GM18511 (cell line): ENCODE measurements at regions not wholly inside any gene's neighbourhood (a gene's known extent, or its start where the extent isn't known, plus 50 kb on each side); places are given as distances from the start of the nearest gene placed in this dataset.

Experiments
- ATAC-seq: cut with Tn5 transposase; IDR thresholded peaks from one replicate; pipeline ENCODE4 v1.9.1; 2021; ENCODE audit warnings: mild to moderate bottlenecking, moderate library complexity; ENCODE audit not compliant: unreplicated experiment

DNA sequence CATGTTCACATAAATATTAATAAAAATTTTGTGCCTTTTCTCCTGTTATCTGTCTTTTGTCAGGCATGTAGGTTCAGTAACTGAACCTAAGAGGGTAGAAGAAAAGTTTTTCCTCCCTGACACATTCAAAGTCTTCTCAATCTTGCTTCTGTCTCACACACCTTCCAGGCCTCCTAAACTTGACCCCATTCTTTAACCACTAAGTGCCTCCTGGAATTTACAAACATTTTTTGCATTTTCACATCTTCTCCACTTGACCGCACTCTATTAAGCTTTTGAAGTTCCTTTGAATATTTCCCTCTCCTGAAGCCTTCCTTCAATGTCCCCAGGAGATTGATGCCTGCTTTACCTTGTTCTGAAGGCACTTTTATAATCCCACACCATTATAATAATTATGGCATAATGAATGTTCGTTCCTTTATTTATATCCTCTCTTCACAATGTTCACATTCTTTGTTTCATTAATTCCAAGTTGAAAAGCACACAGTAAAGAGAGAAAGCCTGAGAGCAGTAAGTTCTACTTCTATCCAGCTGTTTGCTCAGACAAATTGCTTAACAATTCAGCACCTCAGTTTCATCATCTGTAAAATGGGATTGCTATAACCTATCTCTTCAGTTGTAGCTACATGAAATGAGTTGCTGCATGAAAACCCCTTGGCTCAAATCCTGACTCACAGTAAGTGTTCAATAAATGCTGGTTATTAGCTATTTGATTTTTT lies 184.8 kb upstream of the KLHL29 start:
- no peak for ATAC-seq

GRCh38 chr2:23200787-23201114 lies 184.2 kb upstream of the KLHL29 start:
- no peak for ATAC-seq

GRCh38 chr2:23203383-23203782 lies 181.6 kb upstream of the KLHL29 start:
- no peak for ATAC-seq

DNA sequence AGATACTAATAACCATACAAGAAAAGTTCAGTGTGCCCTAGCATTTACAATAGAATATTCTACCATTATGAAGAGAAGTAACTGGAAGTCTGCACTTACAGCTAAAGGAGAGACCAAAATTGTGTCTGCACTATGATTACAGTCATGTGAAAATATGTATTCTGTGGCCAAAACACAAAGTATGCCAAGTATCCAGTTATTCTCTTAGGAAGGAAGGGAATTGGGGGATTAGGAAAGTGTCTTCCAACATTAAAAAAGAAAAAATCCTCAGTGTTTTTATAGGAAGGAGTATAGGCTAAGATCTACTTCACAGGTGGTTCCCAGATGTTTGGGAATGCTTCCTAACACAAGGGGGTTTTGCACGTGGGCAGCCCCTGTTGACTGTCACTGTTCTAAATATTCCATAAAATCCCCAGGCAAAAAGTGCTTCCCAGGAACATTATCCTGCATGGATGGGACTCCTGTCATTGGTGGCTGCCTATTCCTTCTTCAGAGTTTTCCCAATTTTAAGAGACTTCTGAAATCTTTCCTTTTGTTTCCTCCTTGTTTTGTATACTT lies 180.2 kb upstream of the KLHL29 start:
- ATAC-seq, result no peak

- no peak for ATAC-seq
Measured at GRCh38 chr2:23206650-23207049, 178.3 kb upstream of the KLHL29 start.

- ATAC-seq, result no peak
Measured at GRCh38 chr2:23207871-23208270, 177.1 kb upstream of the KLHL29 start.

- ATAC-seq, result peak; percentile 2
Measured at GRCh38 chr2:23208339-23208738, 176.6 kb upstream of the KLHL29 start.

DNA sequence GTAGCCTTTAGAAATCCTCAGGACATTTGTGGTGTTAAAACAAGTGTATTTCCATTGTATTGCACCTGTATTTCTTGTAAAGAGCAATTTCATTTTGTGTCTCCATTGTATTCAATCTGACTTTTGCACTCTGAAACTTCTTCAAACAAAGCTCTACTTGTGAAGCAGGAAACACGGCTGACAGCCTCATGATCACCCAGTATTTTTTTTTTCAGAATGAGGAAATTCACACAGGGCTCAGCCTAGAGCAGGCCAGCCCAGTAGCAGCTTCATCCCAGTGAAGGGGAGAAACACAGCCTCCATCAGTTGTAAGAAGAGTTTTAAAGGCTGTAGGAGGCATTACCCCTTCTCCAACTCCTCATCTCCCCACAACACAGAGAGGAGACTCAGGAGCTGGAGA lies 175.9 kb upstream of the KLHL29 start:
- ATAC-seq, result peak; percentile 76

DNA sequence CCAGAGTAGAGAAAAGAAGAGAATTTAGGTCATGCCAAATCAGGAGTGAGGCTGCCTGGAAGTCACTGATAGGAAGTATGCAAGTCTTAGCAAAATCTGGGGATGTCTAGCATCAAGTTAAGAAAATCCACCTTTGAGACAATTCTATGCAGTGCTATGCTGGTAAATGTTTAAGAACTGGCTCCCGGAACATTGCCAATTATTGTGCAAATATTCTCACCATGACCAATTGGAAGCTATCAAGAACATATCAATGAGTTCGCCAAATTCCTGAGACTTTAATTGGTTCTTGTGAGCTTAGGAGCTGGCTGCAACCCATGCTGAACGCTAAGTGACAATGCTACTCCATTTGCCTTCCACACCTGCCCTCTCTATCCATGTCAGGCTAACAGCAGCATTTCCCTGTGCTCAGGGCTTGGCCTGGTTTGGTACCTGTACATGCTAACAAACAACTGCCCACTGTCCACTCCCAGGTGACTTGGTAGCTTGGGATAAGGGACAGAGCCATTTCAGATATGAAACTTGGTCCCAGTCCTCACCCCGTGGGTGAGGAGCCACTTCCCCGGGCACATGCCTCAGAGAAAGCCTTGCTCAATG lies 172.9 kb upstream of the KLHL29 start:
- ATAC-seq, result no peak

- ATAC-seq, result no peak
Measured at GRCh38 chr2:23213196-23213595, 171.8 kb upstream of the KLHL29 start.

- ATAC-seq, result no peak
Measured at GRCh38 chr2:23215016-23215415, 170.0 kb upstream of the KLHL29 start.

- no peak for ATAC-seq
Measured at GRCh38 chr2:23219666-23220065, 165.3 kb upstream of the KLHL29 start.

GRCh38 chr2:23220513-23221094 lies 164.4 kb upstream of the KLHL29 start:
- no peak for ATAC-seq

GRCh38 chr2:23221236-23221635 lies 163.7 kb upstream of the KLHL29 start:
- ATAC-seq, result no peak

DNA sequence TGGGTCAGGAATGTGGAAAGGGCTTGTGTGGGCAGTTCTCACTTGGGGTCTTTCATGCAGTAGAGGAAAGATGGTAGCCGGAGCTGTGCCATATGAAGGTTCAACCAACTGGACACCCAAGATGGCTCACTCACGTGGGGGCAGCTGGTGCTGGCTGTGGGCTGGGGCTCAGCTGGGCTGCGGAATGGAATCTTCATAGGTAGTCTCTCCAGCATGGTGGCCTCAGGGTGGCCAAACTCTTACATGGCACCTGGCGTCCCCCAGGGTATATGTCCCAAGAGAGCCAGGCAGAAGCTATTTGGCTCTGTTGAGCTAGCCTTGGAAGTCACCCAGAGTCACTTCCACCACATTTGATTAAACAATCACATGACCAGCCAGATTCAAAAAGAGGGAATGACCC lies 163.1 kb upstream of the KLHL29 start:
- ATAC-seq, result no peak

DNA sequence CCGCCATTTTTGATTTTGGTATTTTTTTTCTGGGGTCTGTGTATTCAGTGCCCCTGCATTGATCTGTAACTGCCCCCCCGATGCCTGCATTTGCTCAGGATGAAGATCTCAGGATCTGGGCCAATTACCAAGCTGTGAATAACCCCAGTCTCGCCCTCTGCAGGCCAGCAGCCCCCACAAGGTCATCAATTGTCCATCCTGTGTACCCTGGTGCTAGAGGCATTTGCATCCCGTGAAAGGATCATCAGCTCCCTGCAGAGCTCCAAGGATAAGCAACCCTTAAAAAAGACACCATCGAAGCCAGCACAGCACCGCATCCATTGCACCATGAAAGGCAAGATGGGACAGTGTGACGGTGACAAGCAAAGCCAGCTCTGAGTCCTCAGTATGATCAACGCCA lies 154.1 kb upstream of the KLHL29 start:
- ATAC-seq, result no peak

GRCh38 chr2:23231865-23232264 lies 153.1 kb upstream of the KLHL29 start:
- ATAC-seq, result no peak

GRCh38 chr2:23235292-23235691 lies 149.7 kb upstream of the KLHL29 start:
- no peak for ATAC-seq

DNA sequence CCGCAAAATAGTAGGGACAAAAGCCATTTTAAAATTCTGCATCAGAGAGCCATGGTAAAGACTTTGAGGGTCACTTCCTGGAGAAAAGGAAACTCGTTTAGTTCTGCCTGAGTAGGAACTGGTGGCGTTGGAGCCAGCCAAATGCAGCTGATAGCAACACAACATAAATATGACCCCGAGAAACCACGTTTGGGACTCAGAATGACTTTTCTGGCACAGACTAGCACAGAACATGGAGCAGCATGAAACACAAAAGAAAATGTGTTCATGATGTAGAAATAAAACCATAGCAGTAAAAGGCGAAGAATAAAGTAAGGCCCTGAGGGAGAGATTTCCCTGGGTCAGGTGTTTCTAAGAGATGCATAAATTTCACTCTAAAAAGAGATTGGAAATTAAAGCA lies 149.2 kb upstream of the KLHL29 start:
- no peak for ATAC-seq

- ATAC-seq, result no peak
Measured at GRCh38 chr2:23237147-23237546, 147.8 kb upstream of the KLHL29 start.

DNA sequence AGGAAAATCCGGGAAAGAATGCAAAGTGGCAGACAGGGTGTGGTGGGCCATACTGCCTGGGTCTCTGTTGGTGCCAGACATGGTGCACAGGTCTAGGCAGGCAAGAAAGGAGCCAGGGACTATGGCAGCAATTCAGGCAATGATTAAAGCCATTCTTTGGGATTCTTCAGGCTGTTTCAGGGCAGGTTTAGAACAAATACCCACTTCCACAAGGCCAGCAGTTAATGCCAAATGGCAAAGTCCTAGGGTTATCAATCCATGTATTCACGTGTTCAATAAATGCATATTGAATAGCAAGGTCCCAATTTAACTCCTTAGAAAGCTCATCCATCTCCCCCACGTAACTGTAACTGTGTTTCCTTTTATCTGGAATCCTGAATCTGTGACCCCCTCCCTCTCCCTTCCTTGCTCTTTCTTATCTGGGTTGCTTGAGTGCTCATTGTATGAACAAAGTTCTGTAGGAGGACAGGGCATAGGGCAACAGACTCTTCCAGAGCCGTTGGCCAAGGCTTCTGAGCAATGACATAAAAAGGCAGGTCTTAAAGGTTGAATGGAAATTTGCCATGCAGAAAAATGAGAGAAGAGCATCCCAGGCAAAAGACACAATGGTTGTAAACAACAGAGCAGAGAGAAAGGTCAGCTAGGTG lies 146.8 kb upstream of the KLHL29 start:
- ATAC-seq, result no peak

- no peak for ATAC-seq
Measured at GRCh38 chr2:23239374-23239773, 145.6 kb upstream of the KLHL29 start.
